GM13977 (cell line): ENCODE measurements at regions not wholly inside any gene's neighbourhood (a gene's known extent, or its start where the extent isn't known, plus 50 kb on each side); places are given as distances from the start of the nearest gene placed in this dataset.
"Not testable (repeated sequence)": the region's sequence is repeated elsewhere in the genome, so short reads cannot be mapped to it uniquely, and the experiment has no call there.

Experiments used
- DNase-seq: peaks from one replicate; pipeline ENCODE4 v3.0.0; 2012; ENCODE audit warnings: low spot score
- in situ Hi-C: fragments of 300-500 bp; cut with MboI; formaldehyde crosslinking; loops from one replicate; pipeline ENCODE4 v1.12.0; 2022; ENCODE audit warnings: low sequenced_read_pairs, low pct_unique_long_range_greater_than_20kb, mixed read lengths, inconsistent platforms; ENCODE audit not compliant: unreplicated experiment
- TF ChIP-seq, protein P1 (sequence below): IDR thresholded peaks from 2 replicates; pipeline ENCODE4 v1.5.1; 2012; ENCODE audit warnings: mild to moderate bottlenecking, control low read depth; ENCODE audit not compliant: insufficient read depth; ENCODE audit errors: extremely low read depth, missing control alignments

- DNase-seq, result peak; percentile 28
- TF ChIP-seq, protein P1, sequence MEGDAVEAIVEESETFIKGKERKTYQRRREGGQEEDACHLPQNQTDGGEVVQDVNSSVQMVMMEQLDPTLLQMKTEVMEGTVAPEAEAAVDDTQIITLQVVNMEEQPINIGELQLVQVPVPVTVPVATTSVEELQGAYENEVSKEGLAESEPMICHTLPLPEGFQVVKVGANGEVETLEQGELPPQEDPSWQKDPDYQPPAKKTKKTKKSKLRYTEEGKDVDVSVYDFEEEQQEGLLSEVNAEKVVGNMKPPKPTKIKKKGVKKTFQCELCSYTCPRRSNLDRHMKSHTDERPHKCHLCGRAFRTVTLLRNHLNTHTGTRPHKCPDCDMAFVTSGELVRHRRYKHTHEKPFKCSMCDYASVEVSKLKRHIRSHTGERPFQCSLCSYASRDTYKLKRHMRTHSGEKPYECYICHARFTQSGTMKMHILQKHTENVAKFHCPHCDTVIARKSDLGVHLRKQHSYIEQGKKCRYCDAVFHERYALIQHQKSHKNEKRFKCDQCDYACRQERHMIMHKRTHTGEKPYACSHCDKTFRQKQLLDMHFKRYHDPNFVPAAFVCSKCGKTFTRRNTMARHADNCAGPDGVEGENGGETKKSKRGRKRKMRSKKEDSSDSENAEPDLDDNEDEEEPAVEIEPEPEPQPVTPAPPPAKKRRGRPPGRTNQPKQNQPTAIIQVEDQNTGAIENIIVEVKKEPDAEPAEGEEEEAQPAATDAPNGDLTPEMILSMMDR, result no peak
- in situ Hi-C loops, result no loop called here
Measured at GRCh38 chr6:16043171-16044135, 85.4 kb upstream of the MYLIP start.

DNA sequence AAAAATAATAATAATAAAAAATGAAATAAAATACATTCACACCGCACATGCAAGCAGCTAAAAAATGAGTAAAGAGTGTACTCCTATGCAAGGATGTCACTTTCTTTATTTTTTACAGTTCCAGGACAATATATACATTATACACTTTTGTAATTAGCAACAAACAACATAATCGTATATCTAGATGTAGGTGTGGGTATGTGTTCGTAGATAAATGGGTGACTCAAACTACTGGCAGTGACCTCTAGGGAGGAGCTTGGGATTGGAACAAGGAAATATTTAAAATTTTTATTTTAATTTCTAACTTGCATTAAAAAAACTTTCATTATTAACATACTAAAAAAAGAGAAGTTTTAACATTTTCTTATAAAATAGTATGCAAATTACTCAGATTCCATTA is 86.1 kb upstream of the MYLIP start:
- in situ Hi-C loops, result no loop called here
- no peak for DNase-seq
- TF ChIP-seq, protein P1, result no peak

DNA sequence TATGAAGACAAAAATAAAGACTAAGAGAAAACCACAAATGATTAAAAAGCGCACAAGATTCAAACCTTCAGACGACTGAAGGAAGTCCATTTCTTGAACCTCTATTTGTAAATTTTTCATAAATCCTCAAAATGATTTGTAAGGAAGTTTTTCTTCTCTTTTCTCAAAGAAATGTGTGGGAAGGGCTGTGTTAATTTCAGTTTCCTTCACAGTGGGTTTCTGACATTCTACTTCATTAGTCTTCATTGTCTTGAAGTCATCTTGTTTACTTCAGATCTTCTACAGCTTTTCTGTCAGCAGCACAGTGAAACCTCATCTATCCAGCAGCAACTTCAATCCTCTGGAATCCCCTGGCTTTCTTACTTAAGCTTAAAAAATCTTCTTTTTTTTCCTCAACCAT is 87.6 kb upstream of the MYLIP start:
- in situ Hi-C loops, result no loop called here
- DNase-seq, result no peak
- TF ChIP-seq, protein P1, result no peak

- TF ChIP-seq, protein P1, result no peak
- in situ Hi-C loops, result no loop called here
- no peak for DNase-seq
Measured at GRCh38 chr6:16040628-16040974, 88.3 kb upstream of the MYLIP start.

DNA sequence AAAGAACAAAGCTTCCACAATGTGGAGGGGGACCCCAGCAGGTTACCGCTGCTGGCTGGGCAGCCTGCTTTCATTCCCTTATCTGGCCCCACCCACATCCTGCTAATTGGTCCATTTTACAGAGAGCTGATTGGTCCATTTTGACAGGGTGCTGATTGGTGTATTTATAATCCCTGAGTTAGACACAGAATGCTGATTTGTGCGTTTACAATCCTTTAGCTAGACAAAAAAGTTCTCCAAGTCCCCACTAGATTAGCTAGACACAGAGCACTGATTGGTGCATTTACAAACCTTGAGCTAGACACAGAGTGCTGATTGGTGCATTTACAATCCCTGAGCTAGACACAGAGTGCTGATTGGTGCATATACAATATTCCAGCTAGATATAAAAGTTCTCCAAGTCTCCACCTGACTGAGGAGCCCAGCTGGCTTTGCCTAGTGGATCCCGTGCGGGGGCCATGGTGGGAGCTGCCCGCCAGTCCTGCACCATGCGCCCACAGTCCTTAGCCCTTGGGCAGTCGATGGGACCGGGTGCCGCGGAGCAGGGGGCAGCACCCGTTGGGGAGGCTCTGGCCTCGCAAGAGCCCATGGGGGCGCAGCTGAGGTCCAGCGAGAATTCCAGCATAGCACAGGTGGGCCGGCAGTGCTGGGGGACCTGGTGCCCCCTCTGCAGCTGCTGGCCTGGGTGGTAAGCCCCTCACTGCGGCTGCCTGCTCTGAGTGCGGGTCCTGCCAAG is 88.8 kb upstream of the MYLIP start:
- DNase-seq, in situ Hi-C loops: not testable (repeated sequence)

- in situ Hi-C loops, result no loop called here
- TF ChIP-seq, protein P1, result no peak
Measured at GRCh38 chr6:16038938-16039337, 89.9 kb upstream of the MYLIP start.

DNA sequence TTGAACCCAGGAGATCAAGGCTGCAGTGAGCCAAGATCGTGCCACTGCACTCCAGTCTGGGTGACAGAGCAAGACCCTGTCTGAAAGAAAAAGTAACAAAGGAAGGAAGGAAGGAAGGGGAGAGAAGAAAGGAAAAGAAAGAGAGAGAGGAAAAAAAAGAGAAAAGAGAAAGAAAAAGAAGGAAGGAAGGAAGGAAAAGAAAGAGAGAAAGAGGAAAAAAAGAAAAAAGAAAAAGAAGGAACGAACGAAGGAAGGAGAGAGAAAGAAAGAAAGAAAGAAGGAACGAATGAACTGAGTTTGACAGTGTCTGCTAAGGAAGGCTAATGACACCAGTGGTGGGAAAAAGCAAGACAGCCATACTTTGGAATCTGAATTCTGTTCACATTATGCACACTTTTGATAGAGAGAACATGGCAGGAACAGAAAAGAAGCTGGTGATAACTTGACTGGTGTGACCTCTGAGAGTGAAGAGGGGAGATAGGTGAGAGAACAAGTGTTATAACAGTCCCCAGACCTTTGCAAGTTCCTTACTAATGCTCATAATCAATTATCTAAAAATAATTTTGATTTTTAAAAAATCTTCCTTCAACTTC is 93.3 kb upstream of the MYLIP start:
- TF ChIP-seq, protein P1, result no peak
- in situ Hi-C loops, result no loop called here
- no peak for DNase-seq

More at GRCh38 chr6:16038938-16039337, 89.9 kb upstream of the MYLIP start:
- DNase-seq, result no peak
